Daoy (cell line): ENCODE measurements at regions not wholly inside any gene's neighbourhood (a gene's known extent, or its start where the extent isn't known, plus 50 kb on each side); places are given as distances from the start of the nearest gene placed in this dataset.
"Not testable (repeated sequence)": the region's sequence is repeated elsewhere in the genome, so short reads cannot be mapped to it uniquely, and the experiment has no call there.

Experiments
- DNase-seq: peaks from one replicate; pipeline ENCODE4 v3.0.0-alpha.2; 2015; ENCODE audit warnings: low read depth

DNA sequence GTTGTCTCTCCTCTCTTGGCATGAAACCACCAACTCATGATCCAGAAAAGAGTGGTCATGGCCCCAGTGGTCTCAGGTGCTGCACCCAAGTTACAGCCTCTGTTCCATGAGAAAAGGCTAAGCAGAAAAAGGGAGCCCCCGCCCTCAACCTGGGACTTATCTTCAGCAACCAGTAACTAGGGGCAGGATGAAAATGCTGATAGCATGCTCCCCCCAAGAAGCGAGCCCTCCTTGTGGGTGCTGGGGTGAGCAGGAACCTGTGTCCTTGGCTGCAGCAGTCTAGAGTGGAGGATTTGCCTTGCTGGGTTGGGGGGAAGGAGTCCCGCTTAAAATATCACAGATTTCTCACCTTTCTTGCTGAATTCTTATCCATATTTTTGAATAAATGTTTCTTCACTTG is 490.0 kb downstream of the SUCLG1 start:
- DNase-seq = no peak

DNA sequence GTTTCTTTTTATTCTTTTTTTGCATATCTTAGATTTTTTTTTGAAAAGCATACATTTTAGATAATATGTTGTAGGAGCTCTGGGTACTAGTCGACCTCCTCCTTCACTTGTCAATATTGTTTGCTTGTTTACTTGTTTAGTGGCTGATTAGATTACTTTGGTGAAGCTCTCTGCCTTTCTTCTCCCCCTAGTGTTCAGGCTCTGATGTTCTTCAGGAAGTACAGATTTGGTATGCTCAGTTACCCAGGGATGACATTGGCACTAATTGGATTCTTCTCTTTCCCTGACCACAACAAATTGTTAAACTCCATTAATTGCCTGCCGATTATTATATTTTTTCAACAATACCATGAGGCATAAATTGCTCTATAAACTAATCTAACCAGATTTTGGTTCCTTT is 491.2 kb downstream of the SUCLG1 start:
- DNase-seq = no peak

DNA sequence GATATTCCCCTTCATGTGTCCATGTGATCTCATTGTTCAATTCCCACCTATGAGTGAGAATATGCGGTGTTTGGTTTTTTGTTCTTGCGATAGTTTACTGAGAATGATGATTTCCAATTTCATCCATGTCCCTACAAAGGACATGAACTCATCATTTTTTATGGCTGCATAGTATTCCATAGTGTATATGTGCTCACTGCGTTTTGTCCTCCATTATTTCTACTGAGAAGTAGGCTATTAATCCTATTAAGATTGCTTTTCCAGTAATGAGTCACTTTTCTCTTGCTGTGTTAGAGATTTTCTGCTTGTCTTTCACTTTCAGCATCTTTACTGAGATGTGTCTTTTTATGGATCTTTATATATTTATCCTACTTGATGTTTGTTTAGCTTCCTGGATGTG is 492.1 kb downstream of the SUCLG1 start:
- not testable (repeated sequence) for DNase-seq

DNA sequence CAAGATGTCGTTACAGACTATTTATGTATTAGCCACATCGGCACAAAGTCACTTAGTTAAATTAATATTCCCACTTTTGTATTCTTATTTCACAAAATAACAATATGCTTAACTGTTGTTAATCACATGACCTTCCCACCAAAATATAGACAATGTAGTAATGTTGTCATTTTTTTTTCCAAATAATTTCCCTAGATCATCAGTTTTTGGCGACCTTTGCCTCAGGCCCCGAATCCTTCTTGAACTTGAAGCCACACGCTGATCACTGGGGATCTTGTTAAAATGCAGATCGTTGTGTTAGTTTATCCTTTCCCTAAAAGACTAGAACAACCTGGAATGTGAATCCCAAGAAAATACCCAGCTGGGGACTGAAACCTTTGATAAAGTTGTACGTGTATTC is 497.6 kb downstream of the SUCLG1 start:
- DNase-seq = no peak

DNA sequence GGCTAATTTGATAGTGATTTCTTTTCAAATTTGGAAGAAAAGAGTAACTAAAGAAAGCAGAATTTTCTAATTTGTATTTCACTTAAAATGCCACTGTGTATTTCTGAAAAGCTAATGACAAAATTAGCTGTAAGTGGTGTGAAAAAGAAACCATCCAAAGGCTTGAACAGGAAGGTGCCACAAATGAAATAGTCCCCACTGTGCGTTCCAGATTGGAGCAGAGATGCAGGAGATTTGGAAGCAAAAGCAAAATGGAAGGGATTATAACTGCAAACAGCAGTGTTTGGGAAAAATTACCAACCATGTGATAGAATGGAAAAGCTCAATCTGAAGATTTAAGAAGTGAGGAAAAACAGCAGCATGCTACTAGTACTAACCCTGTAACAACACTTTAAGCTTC is 498.7 kb downstream of the SUCLG1 start:
- DNase-seq = no peak

DNA sequence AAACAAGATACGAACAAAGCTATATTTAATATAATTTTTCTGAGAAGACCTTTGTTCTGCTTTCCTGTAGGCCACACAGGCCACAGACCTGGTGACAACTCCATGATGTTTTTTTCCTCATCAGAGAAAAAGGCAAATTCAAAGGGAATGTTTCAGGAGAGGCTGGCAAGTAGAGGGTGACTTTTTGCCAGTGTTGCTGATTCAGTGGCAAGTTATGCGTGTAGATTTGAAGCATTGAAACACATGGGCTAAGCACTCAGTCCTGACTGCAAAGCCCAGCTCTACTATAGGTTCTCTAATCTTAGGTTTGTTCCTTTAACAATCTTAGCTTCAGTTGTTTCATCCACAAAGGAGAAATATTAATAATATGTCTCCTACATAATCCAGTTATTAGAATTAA is 499.8 kb downstream of the SUCLG1 start:
- no peak for DNase-seq

DNA sequence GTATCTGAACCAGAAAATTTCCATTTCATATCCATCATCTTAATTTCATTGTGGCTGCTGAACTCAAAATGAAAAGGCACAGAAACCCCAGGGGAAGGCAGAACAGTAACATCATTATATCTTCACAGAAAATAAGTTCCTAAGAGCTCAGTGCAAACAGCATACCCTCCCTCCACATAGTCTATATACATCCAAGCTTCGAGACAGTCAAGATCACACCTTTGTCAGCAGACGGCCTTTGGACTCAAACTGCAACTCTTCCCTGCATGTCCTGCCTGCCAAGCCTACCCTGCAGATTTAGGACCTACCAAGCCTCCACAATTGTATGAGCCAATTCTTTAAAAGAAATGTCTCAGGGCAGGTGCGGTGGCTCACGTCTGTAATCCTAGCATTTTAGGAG is 502.1 kb downstream of the SUCLG1 start:
- no peak for DNase-seq

DNA sequence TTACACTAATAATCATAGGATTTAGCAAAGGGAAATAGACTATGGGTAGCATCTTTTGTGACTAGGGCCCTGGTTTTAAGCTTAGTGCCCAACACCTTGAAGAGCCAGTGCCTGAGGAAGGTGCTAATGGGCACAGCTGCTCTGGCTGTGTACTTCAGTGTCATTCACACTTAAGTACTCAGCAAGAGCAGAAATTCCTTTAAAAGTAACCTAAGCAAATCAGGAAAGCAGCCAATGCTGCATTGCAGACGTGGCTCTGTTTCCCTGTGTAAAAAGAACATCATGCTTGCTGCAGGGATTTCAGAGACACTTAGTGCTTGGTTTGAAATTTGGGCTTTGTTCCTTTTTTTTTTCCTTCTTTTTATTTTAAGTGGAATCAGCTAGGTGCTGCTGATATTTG is 505.4 kb downstream of the SUCLG1 start:
- no peak for DNase-seq

DNA sequence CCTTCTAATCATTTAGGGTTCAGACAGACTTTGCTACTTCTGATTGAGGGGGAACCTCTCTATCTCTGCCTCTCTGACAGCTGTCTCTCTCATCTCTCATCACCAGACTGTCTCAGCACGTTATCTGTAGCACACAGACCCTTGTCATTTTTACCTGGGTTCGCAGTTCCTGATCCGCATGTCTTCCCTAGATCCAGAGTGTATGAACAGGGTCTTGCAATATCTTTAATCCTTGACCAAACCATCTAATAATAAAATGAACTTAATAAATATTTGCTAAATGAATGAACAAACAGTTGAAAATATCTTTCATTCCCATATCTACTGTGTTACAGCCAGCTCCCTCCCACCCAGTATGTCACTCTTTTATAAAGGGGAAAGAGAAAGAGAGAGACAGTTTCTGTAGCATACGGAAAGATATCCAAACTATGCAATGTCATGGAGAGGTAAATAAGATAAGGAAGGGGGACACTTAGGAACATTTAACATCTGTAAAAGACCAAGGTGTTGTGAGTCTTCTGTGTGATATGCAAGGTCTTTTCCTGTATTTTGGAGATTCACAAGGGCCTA is 507.6 kb downstream of the SUCLG1 start:
- DNase-seq = no peak

DNA sequence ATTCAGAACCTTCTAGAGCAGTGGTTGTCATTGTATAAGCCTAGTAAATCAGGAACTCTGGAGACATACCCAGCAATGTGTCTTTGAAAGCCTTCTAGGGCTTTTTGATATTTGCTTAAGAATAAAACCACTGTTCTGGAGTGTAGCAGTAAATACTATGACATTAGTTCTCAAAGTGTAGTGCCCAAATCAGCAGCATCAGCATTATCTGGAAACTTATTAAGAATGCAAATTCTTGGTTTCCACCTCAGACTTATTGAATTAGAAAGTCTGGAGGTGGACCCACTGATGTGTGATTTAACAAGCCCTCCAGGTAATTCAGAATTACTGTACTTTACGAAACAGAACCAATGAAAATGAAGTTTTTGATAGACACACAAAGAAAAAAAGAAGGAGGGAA is 509.7 kb downstream of the SUCLG1 start:
- no peak for DNase-seq

DNA sequence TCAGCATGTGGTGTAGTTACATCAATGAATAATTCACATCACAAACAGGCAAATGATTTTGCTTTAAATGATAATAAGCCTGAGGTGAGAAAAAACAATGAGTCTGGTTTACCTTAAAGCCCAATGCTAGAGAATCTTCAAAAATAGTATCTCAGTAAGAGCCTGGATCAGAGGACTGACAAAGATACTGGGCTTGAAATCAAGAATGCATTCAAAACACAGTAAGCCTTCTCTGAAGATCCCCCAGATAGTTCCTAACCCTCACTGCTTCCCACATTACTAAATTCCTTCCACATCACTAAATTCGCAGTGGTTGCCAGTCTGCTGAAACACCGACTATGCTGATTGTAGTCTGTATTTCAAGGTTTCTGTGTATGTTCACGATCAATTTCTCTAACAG is 514.9 kb downstream of the SUCLG1 start:
- no peak for DNase-seq

DNA sequence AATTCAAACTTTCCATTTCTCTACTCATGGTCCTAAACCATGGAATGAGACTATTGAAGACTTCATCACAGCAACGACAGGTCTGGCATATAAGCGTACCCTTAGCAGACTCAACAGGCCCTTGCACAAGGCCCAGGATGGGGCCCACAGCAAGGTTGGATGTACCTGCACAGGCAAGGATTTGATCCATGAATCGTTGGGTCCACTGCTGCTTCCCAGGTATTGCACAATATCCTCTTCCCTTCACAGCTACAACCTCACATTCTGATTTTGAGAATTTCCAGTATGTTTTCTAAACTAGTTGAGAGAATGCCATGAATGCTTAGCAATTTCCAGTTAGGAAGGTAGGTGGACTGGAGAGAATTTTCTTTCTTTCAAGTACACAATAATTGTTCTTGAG is 515.8 kb downstream of the SUCLG1 start:
- DNase-seq = no peak

DNA sequence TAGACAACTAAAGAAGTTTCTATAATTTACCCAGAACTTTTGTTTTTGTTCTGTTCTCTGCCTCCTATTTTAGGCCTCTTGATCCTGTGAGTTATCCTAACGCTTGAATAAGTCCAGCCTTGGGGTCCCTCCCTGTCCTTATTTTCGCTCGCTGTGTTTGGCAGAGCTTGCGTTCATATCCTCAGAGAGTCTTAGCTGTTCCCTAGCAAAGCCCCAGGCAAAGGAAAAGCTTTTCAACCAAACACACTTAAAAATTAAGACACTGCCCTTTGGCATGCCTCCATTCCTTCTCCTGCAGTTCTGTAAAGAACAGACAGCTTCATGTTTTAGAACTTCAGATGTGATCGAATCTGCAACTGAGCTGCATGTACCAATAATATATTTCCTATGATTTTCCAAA is 517.2 kb downstream of the SUCLG1 start:
- no peak for DNase-seq

DNA sequence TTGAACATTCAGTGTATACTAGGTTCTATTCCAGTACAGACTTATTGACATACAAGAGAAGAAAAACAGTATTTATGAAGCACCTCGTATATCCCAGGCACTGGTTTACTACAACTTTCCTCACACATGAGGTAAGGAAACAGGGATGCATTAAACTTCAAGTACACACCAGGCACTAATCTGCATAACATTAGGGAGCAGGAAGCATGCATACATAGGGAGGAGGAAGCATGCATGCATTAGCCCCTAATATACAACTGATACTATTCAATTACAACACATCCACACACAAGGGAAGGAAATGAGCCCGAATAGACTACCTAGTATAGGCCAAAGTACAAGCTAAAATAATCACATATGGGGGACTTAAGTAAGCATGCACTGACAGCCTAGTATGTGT is 525.3 kb downstream of the SUCLG1 start:
- no peak for DNase-seq

DNA sequence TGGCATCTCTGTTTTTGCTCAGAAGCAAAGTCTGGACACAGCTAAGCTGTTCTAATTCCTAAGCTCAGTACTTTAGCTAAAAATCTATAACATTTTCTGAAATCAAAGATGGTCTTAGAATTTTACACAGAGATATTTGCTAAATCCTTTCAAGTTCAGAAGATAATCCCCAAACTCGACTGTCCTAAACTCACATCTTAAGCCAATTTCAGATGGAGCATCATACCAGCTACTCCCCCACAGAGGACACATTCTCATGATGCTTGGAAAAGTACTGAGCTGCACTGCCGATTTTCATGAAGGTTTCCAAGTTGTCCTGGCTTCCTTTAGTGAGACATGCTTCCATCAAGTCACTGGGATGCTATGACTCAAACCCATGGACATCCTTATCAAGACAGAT is 535.5 kb downstream of the SUCLG1 start:
- no peak for DNase-seq

DNA sequence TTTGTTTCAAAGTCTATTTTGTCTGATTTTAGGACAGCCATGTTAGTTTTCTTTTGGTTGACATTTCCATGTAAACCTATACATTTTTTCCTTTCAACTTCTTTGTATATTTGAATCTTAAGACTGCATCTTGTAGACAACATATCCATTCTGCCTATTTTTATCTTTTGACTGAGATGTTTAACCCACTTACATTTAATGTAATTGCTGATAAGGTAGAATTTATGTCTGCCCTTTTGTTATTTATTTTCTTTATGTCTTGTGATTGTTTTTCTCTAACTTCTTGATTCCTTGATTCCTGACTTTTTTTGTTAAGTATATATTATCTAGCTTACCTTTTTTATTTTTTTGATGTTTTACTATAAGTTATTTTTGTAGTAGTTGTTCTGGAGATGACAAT is 542.5 kb downstream of the SUCLG1 start:
- no peak for DNase-seq

DNA sequence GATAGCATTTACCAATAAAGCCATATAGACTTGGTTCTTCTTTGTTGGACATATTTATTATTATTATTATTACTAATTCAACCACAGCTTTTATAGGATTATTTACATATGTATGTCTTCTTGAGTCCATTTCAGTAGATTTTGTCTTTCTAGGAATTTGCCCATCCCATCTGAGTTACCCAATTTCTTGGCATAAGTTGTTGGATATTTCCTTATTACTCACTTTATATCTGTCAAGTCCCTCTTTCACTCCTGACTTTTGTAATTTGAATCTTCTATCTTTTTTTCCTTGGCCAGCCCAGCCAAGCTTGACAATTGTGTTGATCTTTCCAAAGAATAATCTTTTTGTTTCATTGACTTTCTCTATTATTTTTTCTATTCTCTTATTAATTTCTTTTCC is 543.7 kb downstream of the SUCLG1 start:
- no peak for DNase-seq

DNA sequence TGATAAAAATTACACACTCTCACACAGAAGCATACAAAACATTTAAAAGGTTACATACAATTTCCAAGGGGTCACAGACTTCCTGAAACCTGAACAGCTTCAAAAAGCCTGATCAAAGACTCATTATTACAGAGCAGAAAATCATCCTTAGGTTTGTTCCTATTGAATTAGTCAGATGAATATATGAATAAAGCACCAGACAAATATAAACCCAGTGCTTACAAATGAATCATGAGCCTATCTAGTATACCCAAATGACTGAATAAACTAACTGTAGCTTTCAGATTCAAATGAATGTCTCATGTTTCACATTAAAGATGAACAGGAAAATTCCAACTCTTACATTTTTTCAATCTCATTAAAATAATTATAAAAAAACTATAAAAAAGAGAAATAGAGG is 550.3 kb downstream of the SUCLG1 start:
- DNase-seq = no peak

DNA sequence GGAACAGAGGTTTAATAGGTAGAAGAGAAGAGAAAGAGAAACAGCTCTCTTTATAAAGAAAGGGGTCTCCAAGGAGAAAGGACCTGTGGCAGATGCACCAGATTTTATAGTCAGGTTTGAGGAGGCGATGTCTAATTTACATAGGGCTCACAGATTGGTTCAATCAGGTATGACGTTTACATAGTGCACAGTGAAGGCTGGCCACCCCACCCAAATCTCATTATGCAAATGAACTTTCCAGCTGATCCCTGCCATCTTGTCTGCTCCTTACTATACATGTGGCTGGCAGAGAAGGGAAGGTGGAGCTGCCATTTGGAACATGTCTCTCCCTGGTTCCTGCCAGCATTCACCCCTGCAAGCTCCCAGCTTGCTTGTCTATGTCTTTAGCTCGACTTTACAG is 557.8 kb downstream of the SUCLG1 start:
- no peak for DNase-seq

DNA sequence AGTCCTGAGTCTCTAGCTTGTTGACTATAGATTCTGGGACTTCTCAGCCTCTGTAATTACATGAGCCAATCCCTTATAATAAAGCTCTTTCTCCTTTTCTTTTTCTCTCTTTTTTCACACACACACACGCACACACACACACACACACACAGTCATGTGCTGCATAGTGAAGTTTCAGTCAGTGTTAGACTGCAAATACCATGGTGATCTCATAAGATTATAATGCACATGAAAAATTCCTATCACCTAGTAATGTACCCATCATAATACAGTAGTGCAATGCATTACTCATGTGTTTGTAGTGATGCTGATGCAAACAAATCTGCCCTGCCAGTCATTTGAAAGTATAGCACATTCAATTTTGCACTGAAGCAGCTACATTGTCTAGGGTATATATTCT is 558.2 kb downstream of the SUCLG1 start:
- DNase-seq = no peak

DNA sequence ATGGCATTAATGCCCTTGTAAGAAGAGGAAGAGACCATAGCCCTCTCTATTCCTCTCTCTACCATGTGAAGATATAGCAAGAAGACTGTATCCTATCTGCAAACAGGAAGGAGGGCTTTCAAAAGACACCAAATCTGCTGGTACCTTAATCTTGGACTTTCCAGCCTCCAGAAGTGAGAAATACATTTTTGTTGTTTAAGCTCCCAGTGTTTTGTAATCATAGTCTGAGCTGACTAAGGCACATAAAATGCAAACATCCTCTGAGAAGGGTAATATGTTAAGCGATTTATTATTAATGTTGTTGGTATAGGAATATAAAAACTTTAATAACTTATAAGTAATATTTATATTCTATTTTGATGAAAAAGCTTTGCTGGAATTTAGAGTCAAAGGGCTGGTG is 559.8 kb downstream of the SUCLG1 start:
- DNase-seq = no peak

DNA sequence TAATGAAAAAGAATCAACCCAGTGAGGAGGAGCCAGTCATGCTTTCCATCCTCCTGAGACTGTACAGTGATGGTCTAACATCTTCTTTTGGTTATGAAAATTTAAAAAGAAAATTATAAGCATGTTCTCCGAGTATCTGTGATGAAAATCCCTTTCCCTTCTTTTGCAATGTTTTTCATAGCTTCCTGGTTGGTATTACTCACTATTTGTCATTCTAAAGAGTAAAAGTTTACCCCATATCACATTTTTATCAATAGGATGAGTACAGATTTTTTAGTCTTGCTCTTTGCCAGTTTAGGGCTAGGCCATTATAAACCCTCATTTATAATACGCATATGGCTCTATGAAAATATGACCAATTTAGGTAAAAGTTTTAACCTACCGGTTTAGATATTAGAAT is 564.1 kb downstream of the SUCLG1 start:
- DNase-seq = no peak

DNA sequence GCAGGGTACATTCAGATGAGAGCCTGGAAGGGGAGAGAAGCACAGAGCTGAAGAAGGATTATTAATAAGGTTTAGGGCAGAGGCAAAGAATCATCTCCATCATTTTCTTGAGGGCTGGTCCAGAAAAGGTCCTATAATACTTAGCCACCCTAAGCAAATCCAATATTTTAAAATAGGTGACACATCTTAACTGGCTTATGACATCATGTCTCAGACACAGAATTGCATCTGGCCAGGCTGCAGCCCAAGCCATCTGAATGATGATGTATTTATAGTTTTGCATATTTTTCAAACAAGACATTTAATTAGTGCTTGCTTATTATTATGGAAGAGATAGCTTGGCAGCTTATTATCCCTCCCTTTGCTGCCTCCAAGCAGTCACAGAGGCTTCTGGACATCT is 571.3 kb downstream of the SUCLG1 start:
- DNase-seq = no peak

DNA sequence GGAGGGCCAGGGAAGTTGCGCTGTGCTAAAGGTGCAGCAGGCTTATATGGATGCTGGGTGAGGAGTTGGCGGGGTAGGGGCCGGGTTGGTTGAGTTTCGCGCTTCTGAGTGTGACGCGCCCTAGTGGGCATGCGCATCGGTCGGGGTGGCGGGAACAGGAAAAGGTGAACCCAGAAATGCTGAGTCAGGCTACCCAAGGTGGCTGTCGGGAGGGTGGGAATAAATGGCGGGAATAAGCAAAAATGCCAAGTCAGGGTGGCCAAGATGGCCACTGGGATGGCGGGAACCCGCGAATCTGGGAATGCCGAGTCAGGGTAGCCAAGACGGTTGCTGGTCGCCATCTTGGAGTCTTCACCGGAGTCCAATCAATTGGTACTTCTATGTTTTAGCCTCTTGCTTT is 580.0 kb downstream of the SUCLG1 start:
- peak; percentile 93 for DNase-seq

DNA sequence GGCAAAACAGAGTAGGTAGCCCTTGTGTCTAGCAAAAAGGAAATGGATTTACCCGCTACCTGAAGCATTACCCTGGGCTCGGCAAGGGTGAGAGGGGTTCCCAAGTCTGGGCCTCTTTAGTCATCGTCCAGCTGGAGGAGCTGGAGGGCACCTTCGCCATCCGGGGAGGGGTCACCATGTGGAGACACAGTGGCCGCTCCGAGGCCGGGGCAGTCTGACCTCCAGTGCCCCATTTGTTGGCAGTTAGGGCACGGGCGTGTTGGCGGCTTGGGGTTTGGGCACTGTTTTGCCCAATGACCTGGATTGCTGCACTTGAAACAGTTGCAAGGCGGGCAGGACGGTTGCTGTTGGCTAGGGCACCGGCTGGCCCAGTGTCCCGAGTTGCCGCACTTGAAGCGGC is 581.8 kb downstream of the SUCLG1 start:
- peak; percentile 21 for DNase-seq
